ENCODE measurements at regions not wholly inside any gene's neighbourhood (a gene's known extent, or its start where the extent isn't known, plus 50 kb on each side); places are given as distances from the start of the nearest gene placed in this dataset.

DNA sequence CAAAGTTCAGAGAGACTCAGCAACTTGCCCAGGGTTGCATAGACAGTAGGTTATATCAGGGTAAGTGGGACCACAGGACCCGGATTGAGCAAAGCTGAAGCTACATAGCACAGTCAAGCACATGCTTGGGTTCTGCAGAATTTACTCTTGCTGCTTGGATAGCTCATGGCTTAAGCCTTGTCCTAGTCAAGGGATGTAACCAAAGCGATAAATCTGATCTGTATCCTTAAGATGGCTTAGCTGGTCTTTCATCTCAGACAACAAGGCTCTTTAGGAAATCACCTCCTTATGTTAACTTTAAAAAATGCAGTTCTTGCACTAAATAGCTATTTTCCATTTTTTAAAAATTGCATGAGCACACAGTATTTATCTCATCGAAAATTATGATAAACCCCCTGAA, 158.5 kb downstream of the LPIN1 start:
- TF ChIP-seq, protein P1, sequence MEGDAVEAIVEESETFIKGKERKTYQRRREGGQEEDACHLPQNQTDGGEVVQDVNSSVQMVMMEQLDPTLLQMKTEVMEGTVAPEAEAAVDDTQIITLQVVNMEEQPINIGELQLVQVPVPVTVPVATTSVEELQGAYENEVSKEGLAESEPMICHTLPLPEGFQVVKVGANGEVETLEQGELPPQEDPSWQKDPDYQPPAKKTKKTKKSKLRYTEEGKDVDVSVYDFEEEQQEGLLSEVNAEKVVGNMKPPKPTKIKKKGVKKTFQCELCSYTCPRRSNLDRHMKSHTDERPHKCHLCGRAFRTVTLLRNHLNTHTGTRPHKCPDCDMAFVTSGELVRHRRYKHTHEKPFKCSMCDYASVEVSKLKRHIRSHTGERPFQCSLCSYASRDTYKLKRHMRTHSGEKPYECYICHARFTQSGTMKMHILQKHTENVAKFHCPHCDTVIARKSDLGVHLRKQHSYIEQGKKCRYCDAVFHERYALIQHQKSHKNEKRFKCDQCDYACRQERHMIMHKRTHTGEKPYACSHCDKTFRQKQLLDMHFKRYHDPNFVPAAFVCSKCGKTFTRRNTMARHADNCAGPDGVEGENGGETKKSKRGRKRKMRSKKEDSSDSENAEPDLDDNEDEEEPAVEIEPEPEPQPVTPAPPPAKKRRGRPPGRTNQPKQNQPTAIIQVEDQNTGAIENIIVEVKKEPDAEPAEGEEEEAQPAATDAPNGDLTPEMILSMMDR (IDR thresholded peaks at IDR 0.05): no peak
- TF ChIP-seq POLR2A (IDR thresholded peaks at IDR 0.05): no peak
